ENCODE measurements at regions not wholly inside any gene's neighbourhood (a gene's known extent, or its start where the extent isn't known, plus 50 kb on each side); places are given as distances from the start of the nearest gene placed in this dataset.

DNA sequence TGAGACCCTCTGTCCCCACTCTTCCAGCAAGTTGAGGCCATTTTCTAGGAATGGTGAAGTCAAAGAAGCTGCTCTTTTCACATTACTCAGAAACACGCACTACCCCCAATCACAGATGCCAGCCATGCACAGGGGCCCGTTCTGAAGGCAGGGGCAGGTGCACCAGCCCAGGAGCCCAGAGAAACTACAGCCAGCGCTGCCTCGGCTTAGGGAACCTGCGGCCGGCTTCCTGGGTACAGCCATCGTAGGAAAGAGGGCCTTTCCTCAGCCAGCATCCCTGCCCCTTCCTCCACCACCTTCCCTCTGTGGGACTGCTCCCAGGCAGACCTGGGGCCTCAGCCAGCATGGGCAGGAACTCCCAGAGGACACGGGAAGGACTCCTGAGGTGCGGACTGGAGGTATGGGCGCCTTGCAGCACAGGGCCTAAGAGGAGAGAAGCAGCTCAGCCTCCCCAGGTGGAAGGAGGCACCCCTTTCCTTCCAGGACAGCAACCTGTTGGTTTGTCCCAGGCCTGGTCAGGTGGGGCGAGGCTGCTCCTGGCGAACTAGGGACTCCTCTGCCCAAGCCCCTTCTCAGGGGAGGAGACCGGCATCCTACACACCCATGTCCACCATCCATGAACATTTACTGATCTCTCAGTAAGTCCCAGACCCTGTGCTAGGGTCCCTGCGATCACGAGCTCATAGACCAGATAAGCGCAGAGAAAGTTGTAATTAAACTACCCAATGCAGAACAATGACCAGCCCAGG lies 99.0 kb upstream of the ID2 start:
- H3K27ac ChIP-seq (ENCODE audit: low read depth, low read length): peak overlapping the region; percentile 40; the same call in 1 of the 2 replicates
- H3K4me2 ChIP-seq (ENCODE audit: low read length): peak overlapping the region; percentile 87
- peaks cover 15 to 44% of the 10 kb centered on the region in 2 experiments for H3K4me1 ChIP-seq (ENCODE audit: control insufficient read depth in 1 of 2, insufficient read depth in 2 of 2, low read length in 2 of 2)
- peak overlapping the region; percentile 57 for H3K9ac ChIP-seq (ENCODE audit: low read length)
- no peaks in the 10 kb centered on the region for H3K9me2 ChIP-seq (ENCODE audit: insufficient read depth)
- ChIA-PET CTCF (no interaction called here), POLR2A (interaction anchor here (0.9 to 2.9 kb wide), 4 partner anchors 9 to 270 kb away, joined by 3 to 20 read pairs (median 3); partner anchors contain the start of gene ID2), RAD21 (ENCODE audit: low non-redundant PET in 1 of 2, low total read pairs in 2 of 2, uncharacterized antibody in 2 of 2, unreplicated experiment in 2 of 2) (no interaction called here)
- no peak for DNase-seq (ENCODE audit: low read depth, low spot score)
- TF ChIP-seq, protein P1, sequence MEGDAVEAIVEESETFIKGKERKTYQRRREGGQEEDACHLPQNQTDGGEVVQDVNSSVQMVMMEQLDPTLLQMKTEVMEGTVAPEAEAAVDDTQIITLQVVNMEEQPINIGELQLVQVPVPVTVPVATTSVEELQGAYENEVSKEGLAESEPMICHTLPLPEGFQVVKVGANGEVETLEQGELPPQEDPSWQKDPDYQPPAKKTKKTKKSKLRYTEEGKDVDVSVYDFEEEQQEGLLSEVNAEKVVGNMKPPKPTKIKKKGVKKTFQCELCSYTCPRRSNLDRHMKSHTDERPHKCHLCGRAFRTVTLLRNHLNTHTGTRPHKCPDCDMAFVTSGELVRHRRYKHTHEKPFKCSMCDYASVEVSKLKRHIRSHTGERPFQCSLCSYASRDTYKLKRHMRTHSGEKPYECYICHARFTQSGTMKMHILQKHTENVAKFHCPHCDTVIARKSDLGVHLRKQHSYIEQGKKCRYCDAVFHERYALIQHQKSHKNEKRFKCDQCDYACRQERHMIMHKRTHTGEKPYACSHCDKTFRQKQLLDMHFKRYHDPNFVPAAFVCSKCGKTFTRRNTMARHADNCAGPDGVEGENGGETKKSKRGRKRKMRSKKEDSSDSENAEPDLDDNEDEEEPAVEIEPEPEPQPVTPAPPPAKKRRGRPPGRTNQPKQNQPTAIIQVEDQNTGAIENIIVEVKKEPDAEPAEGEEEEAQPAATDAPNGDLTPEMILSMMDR (IDR thresholded peaks at IDR 0.05 in 2 of 3, conservative IDR thresholded peaks at IDR 0.05 in 1 of 3; ENCODE audit: borderline replicate concordance in 1 of 3, insufficient read depth in 1 of 3, low read depth in 2 of 3, low read length in 2 of 3): no peak
- TF ChIP-seq ATF3 (IDR thresholded peaks at IDR 0.05): no peak
- TF ChIP-seq CBX3 (IDR thresholded peaks at IDR 0.05; ENCODE audit: low read depth): no peak
- no peak for TF ChIP-seq TCF7L2 (IDR thresholded peaks at IDR 0.05; ENCODE audit: borderline replicate concordance, extremely low read depth, insufficient read depth, insufficient read length)
- TF ChIP-seq, protein P2, sequence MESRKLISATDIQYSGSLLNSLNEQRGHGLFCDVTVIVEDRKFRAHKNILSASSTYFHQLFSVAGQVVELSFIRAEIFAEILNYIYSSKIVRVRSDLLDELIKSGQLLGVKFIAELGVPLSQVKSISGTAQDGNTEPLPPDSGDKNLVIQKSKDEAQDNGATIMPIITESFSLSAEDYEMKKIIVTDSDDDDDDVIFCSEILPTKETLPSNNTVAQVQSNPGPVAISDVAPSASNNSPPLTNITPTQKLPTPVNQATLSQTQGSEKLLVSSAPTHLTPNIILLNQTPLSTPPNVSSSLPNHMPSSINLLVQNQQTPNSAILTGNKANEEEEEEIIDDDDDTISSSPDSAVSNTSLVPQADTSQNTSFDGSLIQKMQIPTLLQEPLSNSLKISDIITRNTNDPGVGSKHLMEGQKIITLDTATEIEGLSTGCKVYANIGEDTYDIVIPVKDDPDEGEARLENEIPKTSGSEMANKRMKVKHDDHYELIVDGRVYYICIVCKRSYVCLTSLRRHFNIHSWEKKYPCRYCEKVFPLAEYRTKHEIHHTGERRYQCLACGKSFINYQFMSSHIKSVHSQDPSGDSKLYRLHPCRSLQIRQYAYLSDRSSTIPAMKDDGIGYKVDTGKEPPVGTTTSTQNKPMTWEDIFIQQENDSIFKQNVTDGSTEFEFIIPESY (IDR thresholded peaks at IDR 0.05; ENCODE audit: extremely low read depth, insufficient replicate concordance, low read length): no peak
- no peak for TF ChIP-seq EGR1 (IDR thresholded peaks at IDR 0.05; ENCODE audit: low read depth)
- no peak for TF ChIP-seq SRF (IDR thresholded peaks at IDR 0.05; ENCODE audit: low read depth)
- no peak for TF ChIP-seq ELF1 (IDR thresholded peaks at IDR 0.05; ENCODE audit: borderline replicate concordance, low read depth)
- TF ChIP-seq YY1 (IDR thresholded peaks at IDR 0.05; ENCODE audit: extremely low read depth, insufficient replicate concordance, low read depth, low read length): no peak
- no peak for TF ChIP-seq SIN3A (IDR thresholded peaks at IDR 0.05; ENCODE audit: low read depth)
- TF ChIP-seq REST (IDR thresholded peaks at IDR 0.05; ENCODE audit: low read depth): no peak
- TF ChIP-seq ZNF274 (IDR thresholded peaks at IDR 0.05; ENCODE audit: low read depth, low read length): no peak
- no TSS peak for BruUV-seq (replicated peaks)
- intact Hi-C loops (cut with micrococcal nuclease): loop anchor here (2.0 kb wide), 1 partner anchor 100 kb away; the partner anchor contains the start of gene ID2
- H3K79me2 ChIP-seq (ENCODE audit: insufficient read depth, low read length): no peaks in the 10 kb centered on the region
- no peaks in the 10 kb centered on the region for H4K20me1 ChIP-seq (ENCODE audit: insufficient read depth)
- ATAC-seq: no peak
- H3K9me3 ChIP-seq (ENCODE audit: control insufficient read depth in 1 of 2, insufficient read depth in 1 of 2, low read depth in 1 of 2, low read length in 2 of 2): no peaks in the 10 kb centered on the region
- H3K4me3 ChIP-seq (replicated peaks in 1 of 2; ENCODE audit: low read depth in 1 of 2, low read length in 2 of 2): peak overlapping the region; percentile 39 to 42
- H3K36me3 ChIP-seq (ENCODE audit: control insufficient read depth in 1 of 2, insufficient read depth in 2 of 2, low read length in 2 of 2): no peaks in the 10 kb centered on the region
- H3K27me3 ChIP-seq (ENCODE audit: insufficient read depth, low read length): no peaks in the 10 kb centered on the region
- H2AFZ ChIP-seq (ENCODE audit: low read depth, low read length, poor library complexity, severe bottlenecking): no peak overlapping the region
